ENCODE measurements at regions not wholly inside any gene's neighbourhood (a gene's known extent, or its start where the extent isn't known, plus 50 kb on each side); places are given as distances from the start of the nearest gene placed in this dataset.

DNA sequence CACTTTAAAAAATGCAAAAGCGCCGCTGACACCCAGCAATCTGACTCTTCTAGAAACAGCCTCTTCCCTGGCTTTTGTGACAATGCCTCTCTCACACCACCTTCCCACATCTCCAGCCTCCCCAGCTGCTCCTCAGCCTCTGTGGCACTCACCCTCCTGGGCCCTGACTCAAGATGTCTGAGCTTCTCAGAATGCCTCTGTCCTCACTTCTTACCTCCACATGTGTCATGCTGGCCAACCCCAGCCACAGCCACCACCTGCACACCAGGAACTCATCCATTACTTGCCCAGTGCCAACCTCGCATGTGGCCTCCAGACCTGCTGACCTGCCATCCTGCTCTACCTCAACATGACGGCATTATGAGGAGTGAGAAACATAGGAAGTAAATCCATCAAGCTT is 249.8 kb upstream of the RAB6C start:
- no peak for DNase-seq

GRCh38 chr2:129730979-129731378 is 248.5 kb upstream of the RAB6C start:
- no peak for DNase-seq

- no peak for DNase-seq
These were observed 247.4 kb upstream of the RAB6C start for GRCh38 chr2:129731907-129732629.

GRCh38 chr2:129732630-129733026 is 246.8 kb upstream of the RAB6C start:
- no peak for DNase-seq

GRCh38 chr2:129733041-129733440 is 246.4 kb upstream of the RAB6C start:
- DNase-seq, result no peak

- peak; percentile 46 for DNase-seq
These were observed 245.9 kb upstream of the RAB6C start for GRCh38 chr2:129733579-129733978.

DNA sequence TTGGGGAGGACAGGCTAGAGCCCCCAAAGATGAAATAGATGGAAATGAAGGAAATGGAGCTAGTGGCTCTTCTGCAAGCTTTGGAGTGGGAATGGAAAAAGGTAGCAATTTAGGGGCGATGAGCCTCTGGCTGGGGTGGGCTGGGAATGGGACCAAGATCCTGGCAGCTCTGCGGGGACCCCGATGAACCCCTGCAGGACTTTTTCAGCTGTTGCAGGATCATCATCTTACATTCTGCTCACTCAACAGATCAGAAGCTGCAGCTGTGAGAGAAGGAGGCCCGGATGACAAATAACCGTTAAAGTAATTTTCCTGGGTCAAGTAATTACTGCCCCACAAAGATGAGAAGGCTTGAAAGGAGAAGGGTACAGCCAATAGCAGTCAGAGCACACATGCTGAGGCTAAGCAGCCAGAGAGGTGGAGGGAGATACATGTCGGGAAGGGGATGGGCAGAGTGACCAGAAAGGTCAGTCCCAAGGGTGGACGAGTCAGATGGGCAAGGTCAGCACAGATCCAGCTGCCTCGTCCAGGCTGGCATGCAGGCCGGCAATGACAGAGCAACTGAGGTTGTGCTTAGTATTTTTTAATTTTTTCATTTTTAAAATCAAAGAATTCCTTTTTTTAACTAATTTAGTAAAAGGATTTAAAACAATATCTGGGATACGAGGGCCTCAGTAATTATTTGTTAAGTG is 245.0 kb upstream of the RAB6C start:
- DNase-seq, result no peak

GRCh38 chr2:129735576-129735975 is 243.9 kb upstream of the RAB6C start:
- DNase-seq, result no peak

GRCh38 chr2:129737660-129738527 is 241.6 kb upstream of the RAB6C start:
- DNase-seq, result no peak

- DNase-seq, result no peak
These were observed 240.7 kb upstream of the RAB6C start for GRCh38 chr2:129738799-129739198.

DNA sequence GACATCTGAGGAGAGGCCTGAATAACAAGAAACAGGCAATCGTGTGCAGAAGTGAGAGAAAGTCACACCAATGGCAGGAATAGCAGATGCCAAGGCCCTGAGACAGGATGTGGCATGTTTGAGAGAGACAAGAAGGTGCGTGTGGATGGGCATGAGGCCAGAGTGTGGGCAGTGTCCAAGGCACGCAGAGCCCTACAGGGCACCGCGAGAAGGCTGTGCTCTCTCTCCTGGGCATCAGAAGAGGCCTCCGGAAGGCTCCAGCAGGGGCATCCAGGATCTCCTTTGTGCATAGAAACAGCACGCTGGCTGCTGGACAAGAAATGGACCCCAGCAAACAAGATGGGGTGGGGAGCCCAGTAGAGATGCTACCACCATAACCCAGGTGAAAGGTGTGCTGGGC is 239.0 kb upstream of the RAB6C start:
- no peak for DNase-seq

- DNase-seq, result no peak
These were observed 238.3 kb upstream of the RAB6C start for GRCh38 chr2:129741165-129741564.

DNA sequence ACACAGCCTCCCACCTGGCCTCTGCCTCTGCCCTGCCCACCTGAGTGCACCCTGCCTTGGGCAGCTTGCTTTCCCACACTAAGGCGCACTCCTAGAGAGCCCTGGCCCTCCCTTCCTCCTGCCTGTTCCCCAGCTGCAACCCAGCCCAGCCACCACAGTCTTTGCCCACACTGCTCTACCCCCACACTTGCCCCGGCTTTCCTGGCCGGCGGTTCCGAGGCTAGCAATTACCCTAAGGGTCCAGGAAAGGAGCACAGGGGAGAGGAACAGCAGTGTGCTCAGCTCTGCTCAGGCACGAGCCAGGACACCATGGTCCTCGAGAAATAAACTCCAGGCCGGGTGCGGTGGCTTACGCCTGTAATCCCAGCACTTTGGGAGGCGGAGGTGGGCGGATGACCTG is 237.8 kb upstream of the RAB6C start:
- no peak for DNase-seq

DNA sequence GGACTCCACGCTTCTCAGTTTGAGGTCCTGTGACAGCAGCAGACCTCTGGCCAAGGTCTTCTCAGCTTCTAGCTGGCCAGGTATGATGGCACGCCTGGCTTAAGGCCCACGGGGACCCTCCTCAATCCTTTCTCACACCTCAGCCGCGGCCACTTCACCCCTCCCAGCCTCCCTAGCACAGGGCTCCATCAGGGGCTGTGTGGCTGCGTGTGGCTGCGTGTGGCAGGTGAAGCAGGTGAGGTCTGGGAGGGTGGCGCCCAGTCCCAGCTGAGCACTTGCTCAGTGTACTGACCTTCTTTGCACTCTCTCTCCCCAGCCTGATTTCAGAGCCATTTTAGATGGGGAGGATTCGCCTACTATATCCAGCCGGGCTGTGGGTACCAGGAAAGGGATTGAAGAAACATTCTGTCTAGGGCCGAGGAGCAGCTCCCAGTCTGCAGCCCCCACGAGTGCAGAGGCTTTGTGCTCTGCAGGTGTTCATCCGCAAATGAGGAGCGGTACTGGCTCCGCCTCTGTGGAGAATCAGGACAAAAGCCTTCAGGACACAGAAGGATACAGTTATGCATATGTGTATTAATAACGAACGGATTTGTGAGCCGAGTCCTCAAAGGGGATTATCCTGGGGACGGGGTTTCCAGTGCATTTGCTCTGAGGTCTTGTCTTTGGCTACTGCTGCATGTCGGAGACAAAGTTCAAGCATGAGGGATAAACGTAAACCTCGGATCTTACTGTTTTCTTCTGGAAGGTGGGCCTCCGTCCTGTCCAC is 236.9 kb upstream of the RAB6C start:
- DNase-seq, result no peak

DNA sequence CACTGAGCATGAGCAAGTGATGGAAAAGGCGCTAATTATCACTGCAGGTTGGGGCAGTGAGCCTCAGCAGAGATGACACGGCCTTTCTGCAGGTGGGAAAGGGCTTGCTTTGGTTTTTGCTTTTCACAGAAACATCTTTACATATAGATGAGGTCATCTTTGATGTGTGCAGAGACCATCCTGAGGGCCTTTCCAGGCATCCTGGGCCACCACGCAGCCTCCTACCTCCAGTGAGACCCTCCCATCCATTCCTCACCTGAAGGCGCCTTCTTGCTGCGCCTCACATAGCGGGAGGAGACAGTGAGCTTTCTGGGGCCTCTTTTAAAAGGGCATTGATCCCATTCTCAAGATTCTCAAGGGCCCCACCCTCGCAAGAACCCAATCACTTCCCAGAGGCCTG is 235.3 kb upstream of the RAB6C start:
- no peak for DNase-seq

- DNase-seq, result no peak
These were observed 234.8 kb upstream of the RAB6C start for GRCh38 chr2:129744649-129745048.

DNA sequence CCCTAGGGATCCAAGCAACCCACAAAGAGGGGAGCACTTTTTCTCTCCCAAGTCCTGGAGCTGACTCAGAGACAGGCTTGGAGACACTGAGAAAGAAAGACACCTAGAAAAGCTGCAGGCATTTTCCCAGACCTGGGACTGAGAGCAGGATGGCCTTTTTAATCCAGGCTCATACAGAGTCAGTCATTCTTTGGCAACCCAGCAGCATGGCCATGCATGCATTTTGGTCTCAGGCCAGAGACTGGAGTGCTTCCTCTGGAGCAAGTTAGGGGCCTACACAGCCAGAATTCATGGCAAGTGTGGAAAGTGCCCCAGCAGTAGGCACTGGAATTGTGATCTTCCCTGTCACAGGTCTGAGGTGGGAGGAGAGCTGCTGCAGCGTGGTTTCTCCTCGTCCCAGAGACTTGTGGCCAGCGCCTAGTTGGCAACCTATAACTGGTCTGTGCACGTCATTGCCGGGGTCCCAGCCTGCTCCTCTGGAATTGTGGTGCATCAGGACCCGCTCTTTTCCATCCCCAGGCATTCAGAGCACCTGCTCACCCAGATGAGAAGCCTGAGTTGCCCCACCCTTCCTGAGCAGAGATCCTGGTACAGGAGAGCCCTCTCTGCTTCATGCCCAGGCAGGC is 231.9 kb upstream of the RAB6C start:
- no peak for DNase-seq

DNA sequence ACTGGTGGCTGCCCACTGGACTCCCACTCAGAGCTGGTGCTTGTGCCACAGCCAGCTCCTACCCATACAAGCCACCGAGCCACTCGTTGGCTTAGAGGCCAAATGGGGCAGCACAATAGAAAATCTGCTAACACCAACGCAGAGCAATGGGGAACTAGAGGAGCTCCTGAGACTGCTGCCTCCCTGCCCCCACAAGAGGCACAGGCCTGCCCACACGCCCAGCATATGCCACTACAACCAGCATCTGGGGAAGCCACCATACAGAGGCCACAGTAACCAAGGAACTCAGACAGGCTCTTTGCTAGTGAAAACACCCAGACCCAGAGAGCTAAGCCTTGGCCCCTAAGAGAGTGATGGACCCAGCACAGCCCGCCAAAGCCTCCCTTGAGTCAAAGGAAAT is 231.2 kb upstream of the RAB6C start:
- DNase-seq, result no peak

DNA sequence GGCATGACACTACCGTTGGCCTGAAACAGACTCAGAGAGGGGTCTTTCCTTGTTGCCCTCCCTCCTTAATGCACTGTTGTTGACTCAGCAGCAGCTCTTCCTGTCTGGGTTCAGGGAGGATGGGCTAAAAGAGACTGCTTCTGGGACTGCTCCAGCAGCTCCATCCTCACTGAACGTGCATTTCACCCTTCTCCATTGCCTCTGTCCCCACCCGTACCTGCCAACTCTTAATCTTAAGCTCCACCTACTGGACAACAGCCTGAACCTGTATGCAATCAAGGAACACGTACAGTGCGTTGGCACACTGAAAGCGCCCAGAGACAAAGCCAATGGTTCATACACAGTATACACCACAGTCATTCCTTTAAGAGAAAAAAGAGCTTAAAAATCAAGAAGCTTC is 230.8 kb upstream of the RAB6C start:
- peak; percentile 42 for DNase-seq

GRCh38 chr2:129751409-129751808 is 228.1 kb upstream of the RAB6C start:
- DNase-seq, result no peak

GRCh38 chr2:129752176-129752575 is 227.3 kb upstream of the RAB6C start:
- DNase-seq, result no peak

- no peak for DNase-seq
These were observed 226.8 kb upstream of the RAB6C start for GRCh38 chr2:129752686-129753085.

GRCh38 chr2:129753261-129753660 is 226.2 kb upstream of the RAB6C start:
- no peak for DNase-seq
